ENCODE measurements at regions not wholly inside any gene's neighbourhood (a gene's known extent, or its start where the extent isn't known, plus 50 kb on each side); places are given as distances from the start of the nearest gene placed in this dataset.

- TF ChIP-seq OSR1 (CRISPR knock-in tag; IDR thresholded peaks at IDR 0.05) (no peak), PATZ1 (CRISPR knock-in tag; IDR thresholded peaks at IDR 0.05; ENCODE audit: borderline replicate concordance) (no peak), ARNTL (CRISPR knock-in tag; IDR thresholded peaks at IDR 0.05; ENCODE audit: borderline replicate concordance, low read depth) (no peak), SNAI2 (CRISPR knock-in tag; IDR thresholded peaks at IDR 0.05) (no peak), CREB5 (CRISPR knock-in tag; IDR thresholded peaks at IDR 0.05; ENCODE audit: low read depth) (no peak), ISL1 (CRISPR knock-in tag; IDR thresholded peaks at IDR 0.05) (no peak), CSRNP3 (CRISPR knock-in tag; IDR thresholded peaks at IDR 0.05) (no peak), RARB (CRISPR knock-in tag; IDR thresholded peaks at IDR 0.05) (no peak)
These were observed 842.1 kb upstream of the FANCL start for GRCh38 chr2:59083075-59083828.
